Keratinocyte (primary cell): ENCODE measurements at regions not wholly inside any gene's neighbourhood (a gene's known extent, or its start where the extent isn't known, plus 50 kb on each side); places are given as distances from the start of the nearest gene placed in this dataset.

Source experiments
- CTCF ChIP-seq, 3 experiments: IDR thresholded peaks in 1 of 3; conservative IDR thresholded peaks in 1 of 3; optimal IDR thresholded peaks in 1 of 3; 2 replicates in 2 of 3; 3 replicates in 1 of 3; pipeline versions ENCODE3 to v1.5.1; 2011; ENCODE audit warnings: low read length in 3 of 3, mild to moderate bottlenecking in 3 of 3, moderate library complexity in 2 of 3, control low read depth in 1 of 3, inconsistent platforms in 1 of 3; ENCODE audit not compliant: insufficient read depth in 2 of 3; ENCODE audit errors: extremely low read depth in 1 of 3
- EZH2 ChIP-seq: IDR thresholded peaks from one replicate; pipeline ENCODE4 v1.6.1; 2012; ENCODE audit warnings: inconsistent platforms, mild to moderate bottlenecking, low read length, moderate library complexity

- TF ChIP-seq CTCF (optimal IDR thresholded peaks at IDR 0.05 in 1 of 3, IDR thresholded peaks at IDR 0.05 in 1 of 3, conservative IDR thresholded peaks at IDR 0.05 in 1 of 3; ENCODE audit: extremely low read depth in 1 of 3, insufficient read depth in 2 of 3, low read length in 3 of 3) (no peak), EZH2 (no peak)
Observed at GRCh38 chr14:81681541-81681940, 147.9 kb upstream of the SEL1L start.
